CD14-positive monocyte (primary cell): ENCODE measurements at regions not wholly inside any gene's neighbourhood (a gene's known extent, or its start where the extent isn't known, plus 50 kb on each side); places are given as distances from the start of the nearest gene placed in this dataset.

Experiments used
- DNase-seq, 3 donors: peaks; one replicate each; pipeline ENCODE4 v3.0.0-alpha.2; 2011 to 2022
- H2AFZ ChIP-seq: 2 replicates; pipeline ENCODE4 v1.6.0; 2012; ENCODE audit warnings: mild to moderate bottlenecking, low read depth, low read length, inconsistent platforms; ENCODE audit not compliant: insufficient read depth, poor library complexity, severe bottlenecking
- H3K27ac ChIP-seq, 2 donors: 1 replicate in 1 of 2; 2 replicates in 1 of 2; pipeline ENCODE4 v1.5.1; 2012 to 2013; ENCODE audit warnings: low read length in 2 of 2, control low read depth in 1 of 2, inconsistent platforms in 1 of 2, low read depth in 1 of 2, mild to moderate bottlenecking in 1 of 2
- H3K27me3 ChIP-seq, 2 donors: one replicate each; pipeline versions ENCODE4 v1.6.0 to v1.6.1; 2011 to 2013; ENCODE audit warnings: low read length in 2 of 2; ENCODE audit not compliant: control insufficient read depth in 2 of 2, insufficient read depth in 2 of 2
- H3K36me3 ChIP-seq, 2 donors: replicated peaks in 1 of 2; 1 replicate in 1 of 2; 2 replicates in 1 of 2; pipeline versions ENCODE4 v1.5.1 to v1.6.1; 2012 to 2013; ENCODE audit warnings: low read length in 2 of 2, control low read depth in 1 of 2, inconsistent platforms in 1 of 2, mild to moderate bottlenecking in 1 of 2; ENCODE audit not compliant: insufficient read depth in 2 of 2, control insufficient read depth in 1 of 2
- H3K4me1 ChIP-seq, 2 donors: 1 replicate in 1 of 2; 2 replicates in 1 of 2; pipeline versions ENCODE4 v1.5.1 to v1.6.1; 2012 to 2013; ENCODE audit warnings: low read length in 2 of 2, control low read depth in 1 of 2, inconsistent platforms in 1 of 2, mild to moderate bottlenecking in 1 of 2, moderate library complexity in 1 of 2; ENCODE audit not compliant: insufficient read depth in 2 of 2, control insufficient read depth in 1 of 2
- H3K4me2 ChIP-seq: replicated peaks from 2 replicates; pipeline ENCODE3; 2012; ENCODE audit warnings: low read length, moderate library complexity, mild to moderate bottlenecking; ENCODE audit not compliant: poor library complexity, severe bottlenecking; ENCODE audit errors: extremely low read depth
- H3K4me3 ChIP-seq, 3 experiments: fragments of 200-600 bp in 1 of 3; sonication (generic) in 1 of 3; replicated peaks in 1 of 3; 1 replicate in 2 of 3; 2 replicates in 1 of 3; pipeline ENCODE4 v1.5.1; 2011 to 2013; ENCODE audit warnings: low read length in 3 of 3, mild to moderate bottlenecking in 3 of 3, control low read depth in 2 of 3, low read depth in 2 of 3, inconsistent platforms in 1 of 3, moderate library complexity in 1 of 3
- H3K79me2 ChIP-seq: 2 replicates; pipeline ENCODE4 v1.6.0; 2012; ENCODE audit warnings: mild to moderate bottlenecking, control low read depth, inconsistent platforms, low read length, moderate library complexity; ENCODE audit not compliant: insufficient read depth
- H3K9ac ChIP-seq: 2 replicates; pipeline ENCODE4 v1.6.0; 2017; ENCODE audit warnings: low read length, mild to moderate bottlenecking; ENCODE audit not compliant: insufficient read depth, poor library complexity, severe bottlenecking
- H3K9me3 ChIP-seq, 2 donors: replicated peaks in 1 of 2; 1 replicate in 1 of 2; 2 replicates in 1 of 2; pipeline versions ENCODE4 v1.5.1 to v1.6.1; 2012 to 2013; ENCODE audit warnings: low read length in 2 of 2, control low read depth in 1 of 2; ENCODE audit not compliant: control insufficient read depth in 1 of 2, insufficient read depth in 1 of 2
- H4K20me1 ChIP-seq: 2 replicates; pipeline ENCODE4 v1.6.0; 2012; ENCODE audit warnings: mild to moderate bottlenecking, low read length, control low read depth, moderate library complexity; ENCODE audit not compliant: insufficient read depth
- H3K27ac Mint-ChIP-seq, 7 donors: one replicate each; pipeline ENCODE4 v1.8.0; 2020; ENCODE audit warnings: mild to moderate bottlenecking in 7 of 7, mixed read lengths in 7 of 7, moderate library complexity in 6 of 7, inconsistent platforms in 2 of 7
- H3K27me3 Mint-ChIP-seq, 3 donors: one replicate each; pipeline ENCODE4 v1.8.0; 2021 to 2022; ENCODE audit warnings: low read depth in 3 of 3, mild to moderate bottlenecking in 3 of 3, mixed read lengths in 3 of 3, moderate library complexity in 3 of 3, inconsistent platforms in 1 of 3
- H3K36me3 Mint-ChIP-seq, 2 donors: one replicate each; pipeline ENCODE4 v1.8.0; 2020; ENCODE audit warnings: mixed read lengths in 2 of 2, inconsistent platforms in 1 of 2, mild to moderate bottlenecking in 1 of 2
- H3K4me1 Mint-ChIP-seq: one replicate; pipeline ENCODE4 v1.8.0; 2020; ENCODE audit warnings: mild to moderate bottlenecking, mixed read lengths
- H3K4me3 Mint-ChIP-seq, 2 donors: one replicate each; pipeline ENCODE4 v1.8.0; 2020; ENCODE audit warnings: mild to moderate bottlenecking in 2 of 2, mixed read lengths in 2 of 2, moderate library complexity in 1 of 2
- H3K9me3 Mint-ChIP-seq, 7 donors: one replicate each; pipeline ENCODE4 v1.8.0; 2020 to 2022; ENCODE audit warnings: mixed read lengths in 7 of 7, mild to moderate bottlenecking in 6 of 7, moderate library complexity in 6 of 7, inconsistent platforms in 2 of 7
- CTCF ChIP-seq: fragments of 200-600 bp; IDR thresholded peaks from one replicate; pipeline ENCODE4 v1.8.0; 2022; ENCODE audit warnings: antibody characterized with exemption, mild to moderate bottlenecking
- WGBS: methylation state at CpG from one replicate; pipeline ENCODE4 v1.1.5; 2013; ENCODE audit warnings: missing lambda C conversion rate; ENCODE audit not compliant: insufficient coverage; 5-methylcytosine and 5-hydroxymethylcytosine counted together
- intact Hi-C, 2 donors: fragments of 100-400 bp; cut with micrococcal nuclease; formaldehyde crosslinking; loops; one replicate each; pipeline versions ENCODE4 v1.15.0 to v1.15.1; 2023

- H3K27me3 ChIP-seq: no peaks in the 10 kb centered on the region
- Mint-ChIP-seq H3K27me3 (peaks cover 3 to 7% (median 6%) of the 10 kb centered on the region in 3 donors), H3K27ac (peak overlapping the region in 1 of 7 donors; percentile 42), H3K36me3 (no peaks in the 10 kb centered on the region), H3K9me3 (no peaks in the 10 kb centered on the region), H3K4me3 (no peak overlapping the region), H3K4me1 (peaks cover 10% of the 10 kb centered on the region)
- no peak for DNase-seq
- no peaks in the 10 kb centered on the region for H3K9me3 ChIP-seq
- no peak overlapping the region for H2AFZ ChIP-seq
- no peak for TF ChIP-seq CTCF
- intact Hi-C loops: loop anchor here in 1 of 2 donors (5.0 kb wide), 1 partner anchor 191 kb away; no protein-coding TSS in a partner anchor
- no peak overlapping the region for H3K4me3 ChIP-seq
- WGBS: 85% methylated on average over 11 of the region's 19 CpGs
- H4K20me1 ChIP-seq: no peaks in the 10 kb centered on the region
- no peak overlapping the region for H3K9ac ChIP-seq
- no peak overlapping the region for H3K4me2 ChIP-seq
- no peaks in the 10 kb centered on the region for H3K36me3 ChIP-seq
- no peak overlapping the region for H3K27ac ChIP-seq
- H3K79me2 ChIP-seq: no peaks in the 10 kb centered on the region
- no peaks in the 10 kb centered on the region for H3K4me1 ChIP-seq
These were observed 52.0 kb upstream of the SMNDC1 start for GRCh38 chr10:110356628-110357245.

GRCh38 chr10:110357252-110357780, 52.6 kb upstream of the SMNDC1 start:
- Histone ChIP-seq H3K36me3 (no peaks in the 10 kb centered on the region), H3K9ac (no peak overlapping the region), H3K9me3 (no peaks in the 10 kb centered on the region), H3K79me2 (no peaks in the 10 kb centered on the region), H4K20me1 (no peaks in the 10 kb centered on the region), H3K4me3 (no peak overlapping the region), H3K27me3 (no peaks in the 10 kb centered on the region), H2AFZ (no peak overlapping the region), H3K27ac (no peak overlapping the region), H3K4me2 (no peak overlapping the region), H3K4me1 (no peaks in the 10 kb centered on the region)
- H3K4me3 Mint-ChIP-seq: no peak overlapping the region
- H3K36me3 Mint-ChIP-seq: no peaks in the 10 kb centered on the region
- peaks cover 3 to 8% (median 6%) of the 10 kb centered on the region in 3 donors for H3K27me3 Mint-ChIP-seq
- intact Hi-C loops: loop anchor here in 1 of 2 donors (5.0 kb wide), 1 partner anchor 190 kb away; no protein-coding TSS in a partner anchor
- H3K4me1 Mint-ChIP-seq: peaks cover 10% of the 10 kb centered on the region
- no peak overlapping the region for H3K27ac Mint-ChIP-seq
- 85% methylated on average over 13 of the region's 17 CpGs for WGBS
- DNase-seq: no peak
- TF ChIP-seq CTCF: no peak
- H3K9me3 Mint-ChIP-seq: no peaks in the 10 kb centered on the region
